NB4 (cell line): ENCODE measurements at regions not wholly inside any gene's neighbourhood (a gene's known extent, or its start where the extent isn't known, plus 50 kb on each side); places are given as distances from the start of the nearest gene placed in this dataset.

Source experiments
- DNase-seq: peaks from one replicate; pipeline ENCODE4 v3.0.0; 2010; ENCODE audit warnings: low read depth
- H3K4me3 ChIP-seq: one replicate; pipeline ENCODE4 v1.5.1; 2011; ENCODE audit warnings: mild to moderate bottlenecking, low read depth, low read length, moderate library complexity
- CTCF ChIP-seq: IDR thresholded peaks from one replicate; pipeline ENCODE4 v1.5.1; 2012; ENCODE audit warnings: low read depth, low read length
- MAX ChIP-seq: IDR thresholded peaks from 2 replicates; pipeline ENCODE4 v1.6.1; 2011; ENCODE audit warnings: low read depth, low read length
- MYC ChIP-seq: IDR thresholded peaks from 2 replicates; pipeline ENCODE4 v1.6.1; 2011; ENCODE audit warnings: low read depth, low read length
- POLR2A ChIP-seq: IDR thresholded peaks from 2 replicates; pipeline ENCODE4 v1.6.1; 2011; ENCODE audit warnings: mild to moderate bottlenecking; ENCODE audit not compliant: insufficient read length; ENCODE audit errors: extremely low read depth

GRCh38 chr16:60744198-60744597, 1292.0 kb downstream of the CDH8 start:
- DNase-seq: no peak
- H3K4me3 ChIP-seq: no peak overlapping the region
- no peak for TF ChIP-seq CTCF
- TF ChIP-seq MAX: no peak
- TF ChIP-seq POLR2A: no peak
- no peak for TF ChIP-seq MYC

- DNase-seq: no peak
- no peak overlapping the region for H3K4me3 ChIP-seq
- TF ChIP-seq POLR2A: no peak
- no peak for TF ChIP-seq CTCF
- no peak for TF ChIP-seq MAX
- TF ChIP-seq MYC: no peak
Observed at GRCh38 chr16:60741810-60742209, 1294.4 kb downstream of the CDH8 start.

- DNase-seq: no peak
- H3K4me3 ChIP-seq: no peak overlapping the region
- TF ChIP-seq CTCF (no peak), MAX (no peak), MYC (no peak), POLR2A (no peak)
Observed at GRCh38 chr16:60739737-60740683, 1296.2 kb downstream of the CDH8 start.

- TF ChIP-seq POLR2A: no peak
- TF ChIP-seq MYC: no peak
- no peak for TF ChIP-seq MAX
- TF ChIP-seq CTCF: no peak
- no peak overlapping the region for H3K4me3 ChIP-seq
- no peak for DNase-seq
Observed at GRCh38 chr16:60731329-60732050, 1304.7 kb downstream of the CDH8 start.

GRCh38 chr16:60729051-60729450, 1307.2 kb downstream of the CDH8 start:
- TF ChIP-seq MYC (no peak), POLR2A (no peak)
- no peak overlapping the region for H3K4me3 ChIP-seq
- DNase-seq: no peak

- no peak for DNase-seq
- TF ChIP-seq MYC (no peak), POLR2A (no peak), MAX (no peak), CTCF (no peak)
- no peak overlapping the region for H3K4me3 ChIP-seq
Observed at GRCh38 chr16:60727851-60728250, 1308.4 kb downstream of the CDH8 start.
